Choroid plexus epithelial cell (primary cell): ENCODE measurements at regions not wholly inside any gene's neighbourhood (a gene's known extent, or its start where the extent isn't known, plus 50 kb on each side); places are given as distances from the start of the nearest gene placed in this dataset.

ENCODE experiments used
- DNase-seq: peaks from one replicate; pipeline ENCODE4 v3.0.0-alpha.2; 2010; ENCODE audit warnings: low read depth
- H3K4me3 ChIP-seq: 2 replicates; pipeline ENCODE4 v1.5.1; 2011; ENCODE audit warnings: low read depth, mild to moderate bottlenecking, control low read depth, low read length, moderate library complexity
- TF ChIP-seq, protein P1 (sequence below): conservative IDR thresholded peaks from 2 replicates; pipeline ENCODE4 v1.5.1; 2011; ENCODE audit warnings: low read depth, mild to moderate bottlenecking, control low read depth, inconsistent platforms, low read length, moderate library complexity

GRCh38 chr1:81452693-81453366 lies 347.9 kb upstream of the ADGRL2 start:
- TF ChIP-seq, protein P1, sequence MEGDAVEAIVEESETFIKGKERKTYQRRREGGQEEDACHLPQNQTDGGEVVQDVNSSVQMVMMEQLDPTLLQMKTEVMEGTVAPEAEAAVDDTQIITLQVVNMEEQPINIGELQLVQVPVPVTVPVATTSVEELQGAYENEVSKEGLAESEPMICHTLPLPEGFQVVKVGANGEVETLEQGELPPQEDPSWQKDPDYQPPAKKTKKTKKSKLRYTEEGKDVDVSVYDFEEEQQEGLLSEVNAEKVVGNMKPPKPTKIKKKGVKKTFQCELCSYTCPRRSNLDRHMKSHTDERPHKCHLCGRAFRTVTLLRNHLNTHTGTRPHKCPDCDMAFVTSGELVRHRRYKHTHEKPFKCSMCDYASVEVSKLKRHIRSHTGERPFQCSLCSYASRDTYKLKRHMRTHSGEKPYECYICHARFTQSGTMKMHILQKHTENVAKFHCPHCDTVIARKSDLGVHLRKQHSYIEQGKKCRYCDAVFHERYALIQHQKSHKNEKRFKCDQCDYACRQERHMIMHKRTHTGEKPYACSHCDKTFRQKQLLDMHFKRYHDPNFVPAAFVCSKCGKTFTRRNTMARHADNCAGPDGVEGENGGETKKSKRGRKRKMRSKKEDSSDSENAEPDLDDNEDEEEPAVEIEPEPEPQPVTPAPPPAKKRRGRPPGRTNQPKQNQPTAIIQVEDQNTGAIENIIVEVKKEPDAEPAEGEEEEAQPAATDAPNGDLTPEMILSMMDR, result no peak
- no peak overlapping the region for H3K4me3 ChIP-seq
- no peak for DNase-seq

DNA sequence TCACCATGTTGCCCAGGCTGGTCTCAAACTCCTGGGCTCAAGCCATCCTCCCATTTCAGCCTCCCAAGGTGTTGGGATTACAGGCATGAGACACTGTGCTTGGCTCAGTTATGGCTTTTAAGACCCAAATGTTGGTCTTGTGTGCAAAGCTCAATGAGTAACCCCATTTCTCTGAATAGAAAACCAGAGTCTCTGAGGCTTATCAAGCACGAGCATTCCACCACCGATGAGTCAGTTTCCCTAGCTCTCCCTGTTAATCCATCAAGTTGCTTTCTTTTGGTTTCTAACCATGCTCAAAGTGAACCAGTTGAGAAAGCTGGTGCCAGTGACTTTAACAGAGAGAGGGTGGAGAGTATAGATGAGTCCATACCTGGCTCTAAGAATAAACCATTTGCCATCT lies 350.9 kb upstream of the ADGRL2 start:
- TF ChIP-seq, protein P1, result no peak
- H3K4me3 ChIP-seq, result no peak overlapping the region
- DNase-seq, result no peak

DNA sequence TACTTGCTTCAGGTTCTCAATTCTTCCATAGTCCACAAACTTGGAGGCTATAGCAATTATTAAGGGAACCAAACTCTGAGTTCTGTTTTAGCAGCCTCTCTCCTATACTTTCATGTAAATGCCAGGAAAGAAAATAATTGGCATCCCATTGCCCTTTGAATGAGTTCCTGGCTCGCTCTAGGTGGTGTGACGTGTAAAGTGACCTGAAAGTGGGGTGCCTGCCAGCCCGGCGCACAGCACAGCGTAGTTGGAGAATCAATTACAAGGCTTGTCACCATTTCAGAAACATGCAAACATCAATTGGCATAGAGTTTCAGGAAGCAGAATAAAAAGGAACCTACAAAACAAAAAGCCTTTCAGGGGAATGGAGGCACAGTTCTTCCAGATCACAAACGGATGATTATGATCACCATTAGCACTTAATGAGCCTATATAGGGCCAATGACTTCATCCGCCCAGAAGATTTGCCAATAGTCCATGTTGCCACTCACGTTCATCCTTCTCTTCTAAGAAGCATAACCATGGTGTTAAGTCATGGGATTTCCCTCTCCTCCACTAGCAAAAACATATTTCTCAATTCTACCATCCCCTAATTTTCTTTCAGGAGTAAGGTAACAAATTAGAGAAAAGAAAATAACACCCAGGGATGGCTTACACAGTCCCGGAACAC lies 354.6 kb upstream of the ADGRL2 start:
- no peak for DNase-seq
- TF ChIP-seq, protein P1, result no peak
- no peak overlapping the region for H3K4me3 ChIP-seq

- TF ChIP-seq, protein P1, result no peak
- H3K4me3 ChIP-seq, result no peak overlapping the region
These were observed 357.4 kb upstream of the ADGRL2 start for GRCh38 chr1:81443288-81443687.

GRCh38 chr1:81439046-81439823 lies 361.5 kb upstream of the ADGRL2 start:
- TF ChIP-seq, protein P1, result no peak

More at GRCh38 chr1:81443288-81443687, 357.4 kb upstream of the ADGRL2 start:
- DNase-seq, result no peak

DNA sequence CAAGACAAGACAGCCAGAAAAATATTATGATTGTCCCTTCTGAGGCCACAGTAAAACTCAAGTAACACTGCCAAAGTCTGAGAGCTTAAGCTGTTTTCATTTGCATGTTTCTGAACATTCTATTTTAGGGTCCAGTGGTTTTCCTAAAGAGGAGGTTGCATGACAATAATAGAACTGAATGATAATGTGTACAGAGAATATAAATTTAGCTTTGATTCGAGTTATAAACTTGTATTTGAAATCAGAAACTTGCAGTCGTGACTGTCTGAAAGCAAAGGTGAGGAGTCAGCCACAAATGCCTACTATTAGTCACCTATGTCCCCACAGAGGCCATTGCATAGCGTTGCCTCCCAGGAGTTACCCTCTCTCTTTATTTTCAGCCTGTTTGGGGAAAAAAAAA lies 363.1 kb upstream of the ADGRL2 start:
- H3K4me3 ChIP-seq, result no peak overlapping the region
- DNase-seq, result no peak
- TF ChIP-seq, protein P1, result no peak

More at GRCh38 chr1:81439046-81439823, 361.5 kb upstream of the ADGRL2 start:
- no peak overlapping the region for H3K4me3 ChIP-seq
- DNase-seq, result no peak
